Loucy (cell line): ENCODE measurements at regions not wholly inside any gene's neighbourhood (a gene's known extent, or its start where the extent isn't known, plus 50 kb on each side); places are given as distances from the start of the nearest gene placed in this dataset.

Source experiments
- H2AFZ ChIP-seq: fragments of 200-600 bp; sonication (generic); 2 replicates; pipeline ENCODE4 v1.6.0; 2016; ENCODE audit warnings: antibody characterized with exemption, mild to moderate bottlenecking, low read length, moderate library complexity
- H3F3A ChIP-seq: fragments of 200-600 bp; 2 replicates; pipeline ENCODE4 v1.6.0; 2016; ENCODE audit warnings: antibody characterized with exemption, low read depth, mild to moderate bottlenecking
- H3K27me3 ChIP-seq: fragments of 200-600 bp; sonication (generic); 2 replicates; pipeline ENCODE4 v1.6.1; 2014; ENCODE audit warnings: low read length, mild to moderate bottlenecking; ENCODE audit not compliant: insufficient read depth, poor library complexity, severe bottlenecking
- H3K36me3 ChIP-seq: fragments of 200-600 bp; sonication (generic); 2 replicates; pipeline ENCODE4 v1.6.1; 2016; ENCODE audit warnings: low read length; ENCODE audit not compliant: insufficient read depth
- H3K4me1 ChIP-seq: fragments of 200-600 bp; sonication (generic); 2 replicates; pipeline ENCODE4 v1.5.1; 2014; ENCODE audit warnings: low read length, mild to moderate bottlenecking; ENCODE audit not compliant: insufficient read depth, poor library complexity, severe bottlenecking
- H3K4me2 ChIP-seq: fragments of 200-600 bp; sonication (generic); 2 replicates; pipeline ENCODE4 v1.6.0; 2014; ENCODE audit warnings: antibody characterized with exemption, low read length, low read depth, mild to moderate bottlenecking; ENCODE audit not compliant: poor library complexity, severe bottlenecking
- H3K4me3 ChIP-seq: fragments of 200-600 bp; sonication (generic); 2 replicates; pipeline ENCODE4 v1.5.1; 2014; ENCODE audit warnings: low read length, mild to moderate bottlenecking, mixed read lengths; ENCODE audit not compliant: poor library complexity, severe bottlenecking
- H3K79me2 ChIP-seq: fragments of 200-600 bp; sonication (generic); 2 replicates; pipeline ENCODE4 v1.6.1; 2014; ENCODE audit warnings: low read length; ENCODE audit not compliant: insufficient read depth
- H3K9ac ChIP-seq: fragments of 200-600 bp; sonication (generic); 2 replicates; pipeline ENCODE4 v1.6.0; 2014; ENCODE audit warnings: mild to moderate bottlenecking, low read depth, low read length, moderate library complexity; ENCODE audit not compliant: poor library complexity, severe bottlenecking
- H3K9me2 ChIP-seq: fragments of 200-600 bp; sonication (generic); replicated peaks from 2 replicates; pipeline ENCODE4 v1.6.1; 2016; ENCODE audit warnings: low read depth, low read length, mixed read lengths
- H3K9me3 ChIP-seq: fragments of 200-600 bp; sonication (generic); 2 replicates; pipeline ENCODE4 v1.6.1; 2014; ENCODE audit warnings: mild to moderate bottlenecking, antibody characterized with exemption, low read length, low read depth; ENCODE audit not compliant: insufficient read depth
- H4K20me1 ChIP-seq: fragments of 200-600 bp; sonication (generic); 2 replicates; pipeline ENCODE4 v1.6.0; 2014; ENCODE audit warnings: antibody characterized with exemption, low read length, mild to moderate bottlenecking; ENCODE audit not compliant: insufficient read depth, poor library complexity, severe bottlenecking
- EZH2phosphoT487 ChIP-seq: fragments of 200-600 bp; IDR thresholded peaks from 2 replicates; pipeline ENCODE4 v1.6.1; 2018; ENCODE audit warnings: antibody characterized with exemption, mild to moderate bottlenecking, moderate library complexity, borderline replicate concordance
- TF ChIP-seq, protein P1 (sequence below): fragments of 200-600 bp; sonication (generic); conservative IDR thresholded peaks from 2 replicates; pipeline ENCODE4 v1.5.1; 2014; ENCODE audit warnings: mild to moderate bottlenecking, antibody characterized with exemption, low read length

DNA sequence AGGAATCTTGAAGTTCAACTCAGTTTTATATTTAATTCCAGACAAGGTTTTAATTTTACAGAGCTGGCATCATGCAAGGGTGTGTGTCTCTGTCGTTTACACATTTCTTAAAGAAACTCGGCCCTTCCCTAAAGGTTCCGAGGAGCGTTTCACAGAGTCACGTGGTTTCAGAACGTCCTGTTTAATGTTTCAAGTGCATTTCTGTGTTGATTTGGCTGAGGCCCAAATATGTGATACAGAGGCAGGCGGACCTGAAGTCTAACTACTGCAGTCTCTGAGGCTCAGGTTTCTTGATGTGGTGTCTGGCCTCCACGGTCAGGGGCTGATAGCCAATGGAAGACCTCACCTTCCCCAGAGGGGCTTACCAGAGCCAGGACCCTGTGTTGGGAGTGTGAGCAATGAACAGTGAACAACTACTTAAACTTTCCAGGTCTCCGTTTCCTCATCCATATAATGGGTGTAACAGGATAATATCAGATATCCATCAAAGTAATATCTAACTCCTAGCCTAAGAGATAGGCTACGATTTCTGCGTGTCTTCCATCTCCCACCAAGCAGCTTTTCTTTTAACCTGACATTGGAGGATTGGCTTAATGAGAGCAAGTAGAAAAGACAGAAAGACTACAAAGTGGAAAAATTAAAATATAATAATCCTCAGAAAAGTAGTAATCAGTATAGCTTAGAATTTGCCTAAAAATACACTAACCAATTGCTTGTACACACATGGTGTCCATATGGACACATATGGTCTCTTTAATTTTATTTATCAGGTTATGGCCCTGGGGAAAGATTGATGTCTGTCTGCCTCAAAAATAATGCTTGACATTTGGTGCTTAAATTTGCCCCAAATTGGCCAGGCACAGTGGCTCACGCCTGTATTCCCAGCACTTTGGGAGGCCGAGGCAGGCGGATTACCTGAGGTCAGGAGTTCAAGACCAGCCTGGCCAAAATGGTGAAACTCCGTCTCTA is 50.0 kb upstream of the TRIM2 start:
- no peaks in the 10 kb centered on the region for H4K20me1 ChIP-seq
- no peaks in the 10 kb centered on the region for H3K9me2 ChIP-seq
- no peaks in the 10 kb centered on the region for H3K36me3 ChIP-seq
- H3K4me1 ChIP-seq = peaks cover 54% of the 10 kb centered on the region
- peak overlapping the region; percentile 77 for H3K4me2 ChIP-seq
- H3K79me2 ChIP-seq = peaks cover 21% of the 10 kb centered on the region
- no peaks in the 10 kb centered on the region for H3K9me3 ChIP-seq
- H3K4me3 ChIP-seq = peak overlapping the region; percentile 73
- peak overlapping the region; percentile 80 for H2AFZ ChIP-seq
- no peak for TF ChIP-seq EZH2phosphoT487
- TF ChIP-seq, protein P1, sequence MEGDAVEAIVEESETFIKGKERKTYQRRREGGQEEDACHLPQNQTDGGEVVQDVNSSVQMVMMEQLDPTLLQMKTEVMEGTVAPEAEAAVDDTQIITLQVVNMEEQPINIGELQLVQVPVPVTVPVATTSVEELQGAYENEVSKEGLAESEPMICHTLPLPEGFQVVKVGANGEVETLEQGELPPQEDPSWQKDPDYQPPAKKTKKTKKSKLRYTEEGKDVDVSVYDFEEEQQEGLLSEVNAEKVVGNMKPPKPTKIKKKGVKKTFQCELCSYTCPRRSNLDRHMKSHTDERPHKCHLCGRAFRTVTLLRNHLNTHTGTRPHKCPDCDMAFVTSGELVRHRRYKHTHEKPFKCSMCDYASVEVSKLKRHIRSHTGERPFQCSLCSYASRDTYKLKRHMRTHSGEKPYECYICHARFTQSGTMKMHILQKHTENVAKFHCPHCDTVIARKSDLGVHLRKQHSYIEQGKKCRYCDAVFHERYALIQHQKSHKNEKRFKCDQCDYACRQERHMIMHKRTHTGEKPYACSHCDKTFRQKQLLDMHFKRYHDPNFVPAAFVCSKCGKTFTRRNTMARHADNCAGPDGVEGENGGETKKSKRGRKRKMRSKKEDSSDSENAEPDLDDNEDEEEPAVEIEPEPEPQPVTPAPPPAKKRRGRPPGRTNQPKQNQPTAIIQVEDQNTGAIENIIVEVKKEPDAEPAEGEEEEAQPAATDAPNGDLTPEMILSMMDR = no peak
- peak overlapping the region; percentile 92 for H3K9ac ChIP-seq
- no peaks in the 10 kb centered on the region for H3K27me3 ChIP-seq
- no peaks in the 10 kb centered on the region for H3F3A ChIP-seq
